ENCODE measurements at regions not wholly inside any gene's neighbourhood (a gene's known extent, or its start where the extent isn't known, plus 50 kb on each side); places are given as distances from the start of the nearest gene placed in this dataset.

DNA sequence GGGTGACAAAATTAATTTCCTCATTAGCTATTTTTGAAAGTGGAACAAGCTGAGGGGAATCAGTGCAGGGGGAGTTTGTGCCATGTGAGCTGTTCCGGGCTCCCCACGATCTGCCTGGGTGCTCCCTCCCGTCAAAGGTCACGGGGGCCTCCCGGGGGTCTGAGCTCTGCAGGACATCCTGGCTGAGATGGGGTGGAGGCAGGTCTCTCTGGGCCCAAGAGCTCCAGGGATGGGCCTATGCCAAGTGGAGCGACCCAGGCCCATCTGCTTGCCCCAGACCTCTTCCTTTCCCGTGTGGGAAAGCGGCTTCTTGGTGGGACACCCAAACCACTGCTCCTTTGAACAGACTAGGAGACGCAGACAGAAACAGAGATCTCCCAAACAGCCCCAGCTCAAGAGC, 143.3 kb upstream of the ID2 start (continued):
- TF ChIP-seq HOXB5 (CRISPR knock-in tag; IDR thresholded peaks at IDR 0.05) (no peak), HDAC2 (IDR thresholded peaks at IDR 0.05) (no peak), PHF8 (IDR thresholded peaks at IDR 0.05; ENCODE audit: borderline replicate concordance, low read depth) (no peak), ZSCAN20 (CRISPR knock-in tag; IDR thresholded peaks at IDR 0.05) (no peak)
- TF ChIP-seq, protein P1, sequence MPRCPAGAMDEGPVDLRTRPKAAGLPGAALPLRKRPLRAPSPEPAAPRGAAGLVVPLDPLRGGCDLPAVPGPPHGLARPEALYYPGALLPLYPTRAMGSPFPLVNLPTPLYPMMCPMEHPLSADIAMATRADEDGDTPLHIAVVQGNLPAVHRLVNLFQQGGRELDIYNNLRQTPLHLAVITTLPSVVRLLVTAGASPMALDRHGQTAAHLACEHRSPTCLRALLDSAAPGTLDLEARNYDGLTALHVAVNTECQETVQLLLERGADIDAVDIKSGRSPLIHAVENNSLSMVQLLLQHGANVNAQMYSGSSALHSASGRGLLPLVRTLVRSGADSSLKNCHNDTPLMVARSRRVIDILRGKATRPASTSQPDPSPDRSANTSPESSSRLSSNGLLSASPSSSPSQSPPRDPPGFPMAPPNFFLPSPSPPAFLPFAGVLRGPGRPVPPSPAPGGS (IDR thresholded peaks at IDR 0.05) = no peak

DNA sequence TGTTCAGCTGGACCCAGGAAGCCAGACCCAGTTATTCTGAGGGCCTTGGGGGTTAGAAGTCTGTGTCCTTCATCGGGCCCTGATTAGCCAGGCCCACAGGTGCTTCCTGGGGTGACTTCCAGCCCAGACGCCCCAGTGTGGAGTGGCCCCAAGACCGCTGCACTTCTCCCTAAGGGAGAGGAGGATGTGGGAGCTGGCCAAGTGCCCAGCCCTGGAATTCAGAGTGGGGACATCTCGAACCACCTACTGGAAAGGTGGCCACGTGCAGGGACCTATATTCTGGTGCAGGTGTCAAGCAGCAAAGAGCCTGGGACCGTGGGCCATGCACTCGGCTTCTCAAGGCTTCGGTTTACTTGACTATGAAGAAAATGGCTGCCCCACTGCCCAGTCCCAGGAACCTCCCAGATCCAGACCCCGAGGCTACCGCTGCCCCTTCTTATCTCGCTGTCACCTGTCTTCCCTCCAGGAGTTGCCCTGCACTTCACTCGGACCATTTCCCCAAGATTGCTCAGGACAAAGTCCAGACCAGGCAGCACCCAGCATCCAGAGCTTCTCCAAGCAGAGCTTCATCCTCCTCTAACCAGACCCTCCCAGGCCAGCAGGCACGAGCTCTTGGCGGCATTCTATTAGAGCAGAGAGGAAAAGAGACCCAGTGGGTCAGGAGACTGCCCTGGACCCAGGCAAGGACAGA, 142.8 kb upstream of the ID2 start:
- DNase-seq (ENCODE audit: low read depth in 1 of 2, low spot score in 1 of 2) (no peak), ATAC-seq (no peak), FAIRE-seq (no peak)
- 81% methylated on average over 11 of the region's 14 CpGs for WGBS (ENCODE audit: missing lambda C conversion rate)
- H3K4me2 ChIP-seq = no peak overlapping the region
- TF ChIP-seq MAFK (IDR thresholded peaks at IDR 0.05; ENCODE audit: partially characterized antibody) = no peak
- no peak for TF ChIP-seq ZNF302 (CRISPR knock-in tag; IDR thresholded peaks at IDR 0.05)
- TF ChIP-seq FOSB (CRISPR knock-in tag; IDR thresholded peaks at IDR 0.05) = no peak
- no peak for TF ChIP-seq TFCP2L1 (CRISPR knock-in tag; IDR thresholded peaks at IDR 0.05)
- TF ChIP-seq EHMT2 (IDR thresholded peaks at IDR 0.05; ENCODE audit: low read depth) = no peak
- TF ChIP-seq CBX2 (IDR thresholded peaks at IDR 0.05; ENCODE audit: borderline replicate concordance, low read depth) = no peak
- TF ChIP-seq, protein P2, sequence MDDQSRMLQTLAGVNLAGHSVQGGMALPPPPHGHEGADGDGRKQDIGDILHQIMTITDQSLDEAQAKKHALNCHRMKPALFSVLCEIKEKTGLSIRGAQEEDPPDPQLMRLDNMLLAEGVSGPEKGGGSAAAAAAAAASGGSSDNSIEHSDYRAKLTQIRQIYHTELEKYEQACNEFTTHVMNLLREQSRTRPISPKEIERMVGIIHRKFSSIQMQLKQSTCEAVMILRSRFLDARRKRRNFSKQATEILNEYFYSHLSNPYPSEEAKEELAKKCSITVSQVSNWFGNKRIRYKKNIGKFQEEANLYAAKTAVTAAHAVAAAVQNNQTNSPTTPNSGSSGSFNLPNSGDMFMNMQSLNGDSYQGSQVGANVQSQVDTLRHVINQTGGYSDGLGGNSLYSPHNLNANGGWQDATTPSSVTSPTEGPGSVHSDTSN (IDR thresholded peaks at IDR 0.05) = no peak
- no peak for TF ChIP-seq HOXA7 (CRISPR knock-in tag; IDR thresholded peaks at IDR 0.05)
- H3K4me3 ChIP-seq = no peak overlapping the region
- ChIA-PET CTCF (interaction anchor here (0.6 kb wide), 1 partner anchor 24 kb away, joined by 3 read pairs; no protein-coding TSS in a partner anchor), POLR2A (no interaction called here)
- no peaks in the 10 kb centered on the region for H3K4me1 ChIP-seq
- no peaks in the 10 kb centered on the region for H3K9me3 ChIP-seq
- peak overlapping the region in 1 of 2 experiments; percentile 15; a peak in 1 of 6 replicates for H3K27ac ChIP-seq

DNA sequence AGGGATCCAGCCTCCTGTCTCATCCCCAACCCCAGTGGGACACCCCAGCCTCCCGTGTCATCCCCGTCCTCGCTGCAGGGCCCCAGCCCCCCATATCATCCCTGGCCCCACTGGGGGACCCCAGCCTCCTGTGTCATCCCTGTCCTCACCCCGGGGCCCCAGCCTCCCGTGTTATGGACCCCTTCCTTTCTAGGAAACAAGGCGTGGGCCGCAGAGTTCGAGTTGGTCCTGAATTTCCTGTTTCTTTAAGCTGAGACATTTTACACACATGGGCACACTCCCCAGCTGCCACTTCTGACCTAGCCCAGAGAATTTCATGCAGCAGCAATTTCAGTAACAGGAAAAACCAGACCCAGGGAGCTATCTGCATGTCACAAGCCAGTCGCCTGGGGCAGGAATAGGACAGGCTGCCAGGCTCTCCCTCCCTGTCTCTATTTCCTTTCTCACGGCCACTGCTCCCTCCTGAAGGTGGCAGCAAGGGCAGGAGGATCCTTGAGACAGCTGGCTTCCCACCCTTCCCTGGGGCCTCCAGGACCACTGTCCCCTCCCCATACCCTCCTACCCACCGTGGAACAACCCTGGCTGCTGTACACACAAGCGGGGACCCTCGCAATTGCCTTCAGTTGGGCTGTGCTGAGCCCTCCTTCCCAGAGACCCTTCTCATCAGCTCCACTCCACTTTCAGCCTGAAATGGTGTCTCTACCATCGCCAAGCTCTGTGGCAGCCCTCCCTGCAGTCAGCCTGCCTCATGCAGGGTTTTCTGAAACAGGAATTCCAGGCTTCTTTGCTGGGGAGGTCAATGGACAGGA, 141.9 kb upstream of the ID2 start:
- no peak for DNase-seq (ENCODE audit: low read depth in 1 of 2, low spot score in 1 of 2)
- Histone ChIP-seq H3K9me3 (no peaks in the 10 kb centered on the region), H3K4me2 (no peak overlapping the region), H3K4me3 (no peak overlapping the region), H3K4me1 (peaks cover 4% of the 10 kb centered on the region; the same call in 2 of the 3 replicates), H3K27ac (peak overlapping the region; percentile 15 to 20; a peak in 2 of 6 replicates)
- 65% methylated on average over 10 of the region's 14 CpGs for WGBS (ENCODE audit: missing lambda C conversion rate)
- TF ChIP-seq, protein P3, sequence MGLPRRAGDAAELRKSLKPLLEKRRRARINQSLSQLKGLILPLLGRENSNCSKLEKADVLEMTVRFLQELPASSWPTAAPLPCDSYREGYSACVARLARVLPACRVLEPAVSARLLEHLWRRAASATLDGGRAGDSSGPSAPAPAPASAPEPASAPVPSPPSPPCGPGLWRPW (IDR thresholded peaks at IDR 0.05) = no peak
- TF ChIP-seq RAD21 (conservative IDR thresholded peaks at IDR 0.05 in 1 of 2, IDR thresholded peaks at IDR 0.05 in 1 of 2) = 0 out of 5 replicates have a peak, but pooled peaks of 1 of the 2 experiments have one; percentile 25
- CTCF ChIA-PET = interaction anchor here (0.5 to 1.3 kb wide), 4 partner anchors 10 to 405 kb away, joined by 3 to 4 read pairs (median 3); no protein-coding TSS in a partner anchor
- POLR2A ChIA-PET = no interaction called here
- no peak for FAIRE-seq
- ATAC-seq = peak in 1 of 2 experiments; percentile 43; a peak in 2 of 6 replicates

DNA sequence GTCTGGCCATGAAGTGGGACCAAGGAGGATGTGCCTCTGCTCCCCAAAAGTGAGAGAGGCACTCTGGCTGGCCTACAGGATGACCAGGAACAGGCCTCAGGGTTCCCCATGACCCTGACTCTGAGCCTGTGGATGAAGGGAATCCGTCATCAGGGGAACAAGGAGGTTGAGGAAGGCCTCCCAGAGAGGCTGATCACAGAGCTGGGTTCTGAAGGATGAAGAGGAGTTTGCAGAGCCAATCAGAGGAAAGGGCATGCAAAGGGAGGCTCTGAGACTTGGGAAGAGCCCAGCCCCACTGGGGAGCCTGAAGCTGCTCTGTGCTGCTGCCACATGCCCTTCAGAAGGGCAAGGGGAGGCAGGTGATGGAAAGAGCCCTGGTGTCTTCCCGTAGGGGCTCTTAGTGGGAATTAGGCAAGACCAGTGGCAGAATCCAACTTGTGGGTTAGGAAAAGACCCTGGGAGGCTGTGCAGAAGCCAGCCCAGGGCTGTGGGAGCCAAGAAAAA, 141.3 kb upstream of the ID2 start:
- Histone ChIP-seq H3K27ac (peak overlapping the region in 1 of 2 experiments; percentile 15; a peak in 1 of 6 replicates), H3K4me1 (peaks cover 7% of the 10 kb centered on the region; the same call in 2 of the 3 replicates), H3K4me2 (no peak overlapping the region), H3K4me3 (no peak overlapping the region), H3K9me3 (no peaks in the 10 kb centered on the region)
- WGBS (ENCODE audit: missing lambda C conversion rate) = 87% methylated on average over 2 of the region's 2 CpGs
- ChIA-PET CTCF (interaction anchor here (0.5 to 1.3 kb wide), 3 partner anchors 9 to 159 kb away, joined by 3 to 4 read pairs (median 3); no protein-coding TSS in a partner anchor), POLR2A (no interaction called here)
- FAIRE-seq (no peak), DNase-seq (ENCODE audit: low read depth in 1 of 2, low spot score in 1 of 2) (no peak), ATAC-seq (no peak)
- TF ChIP-seq, protein P4, sequence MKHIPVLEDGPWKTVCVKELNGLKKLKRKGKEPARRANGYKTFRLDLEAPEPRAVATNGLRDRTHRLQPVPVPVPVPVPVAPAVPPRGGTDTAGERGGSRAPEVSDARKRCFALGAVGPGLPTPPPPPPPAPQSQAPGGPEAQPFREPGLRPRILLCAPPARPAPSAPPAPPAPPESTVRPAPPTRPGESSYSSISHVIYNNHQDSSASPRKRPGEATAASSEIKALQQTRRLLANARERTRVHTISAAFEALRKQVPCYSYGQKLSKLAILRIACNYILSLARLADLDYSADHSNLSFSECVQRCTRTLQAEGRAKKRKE (CRISPR knock-in tag; IDR thresholded peaks at IDR 0.05; ENCODE audit: low read depth) = no peak
- no peak for TF ChIP-seq RARB (CRISPR knock-in tag; IDR thresholded peaks at IDR 0.05)
- TF ChIP-seq, protein P5, sequence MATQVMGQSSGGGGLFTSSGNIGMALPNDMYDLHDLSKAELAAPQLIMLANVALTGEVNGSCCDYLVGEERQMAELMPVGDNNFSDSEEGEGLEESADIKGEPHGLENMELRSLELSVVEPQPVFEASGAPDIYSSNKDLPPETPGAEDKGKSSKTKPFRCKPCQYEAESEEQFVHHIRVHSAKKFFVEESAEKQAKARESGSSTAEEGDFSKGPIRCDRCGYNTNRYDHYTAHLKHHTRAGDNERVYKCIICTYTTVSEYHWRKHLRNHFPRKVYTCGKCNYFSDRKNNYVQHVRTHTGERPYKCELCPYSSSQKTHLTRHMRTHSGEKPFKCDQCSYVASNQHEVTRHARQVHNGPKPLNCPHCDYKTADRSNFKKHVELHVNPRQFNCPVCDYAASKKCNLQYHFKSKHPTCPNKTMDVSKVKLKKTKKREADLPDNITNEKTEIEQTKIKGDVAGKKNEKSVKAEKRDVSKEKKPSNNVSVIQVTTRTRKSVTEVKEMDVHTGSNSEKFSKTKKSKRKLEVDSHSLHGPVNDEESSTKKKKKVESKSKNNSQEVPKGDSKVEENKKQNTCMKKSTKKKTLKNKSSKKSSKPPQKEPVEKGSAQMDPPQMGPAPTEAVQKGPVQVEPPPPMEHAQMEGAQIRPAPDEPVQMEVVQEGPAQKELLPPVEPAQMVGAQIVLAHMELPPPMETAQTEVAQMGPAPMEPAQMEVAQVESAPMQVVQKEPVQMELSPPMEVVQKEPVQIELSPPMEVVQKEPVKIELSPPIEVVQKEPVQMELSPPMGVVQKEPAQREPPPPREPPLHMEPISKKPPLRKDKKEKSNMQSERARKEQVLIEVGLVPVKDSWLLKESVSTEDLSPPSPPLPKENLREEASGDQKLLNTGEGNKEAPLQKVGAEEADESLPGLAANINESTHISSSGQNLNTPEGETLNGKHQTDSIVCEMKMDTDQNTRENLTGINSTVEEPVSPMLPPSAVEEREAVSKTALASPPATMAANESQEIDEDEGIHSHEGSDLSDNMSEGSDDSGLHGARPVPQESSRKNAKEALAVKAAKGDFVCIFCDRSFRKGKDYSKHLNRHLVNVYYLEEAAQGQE (IDR thresholded peaks at IDR 0.05) = no peak
- TF ChIP-seq MAFK (IDR thresholded peaks at IDR 0.05; ENCODE audit: partially characterized antibody) = no peak
- no peak for TF ChIP-seq RAD21 (conservative IDR thresholded peaks at IDR 0.05 in 1 of 2, IDR thresholded peaks at IDR 0.05 in 1 of 2)
- no peak for TF ChIP-seq HOXA7 (CRISPR knock-in tag; IDR thresholded peaks at IDR 0.05)
- no peak for TF ChIP-seq RNF2 (IDR thresholded peaks at IDR 0.05; ENCODE audit: borderline replicate concordance, low read depth)
- TF ChIP-seq, protein P6, sequence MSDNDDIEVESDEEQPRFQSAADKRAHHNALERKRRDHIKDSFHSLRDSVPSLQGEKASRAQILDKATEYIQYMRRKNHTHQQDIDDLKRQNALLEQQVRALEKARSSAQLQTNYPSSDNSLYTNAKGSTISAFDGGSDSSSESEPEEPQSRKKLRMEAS (IDR thresholded peaks at IDR 0.05) = no peak
- no peak for TF ChIP-seq POLR2AphosphoS2 (conservative IDR thresholded peaks at IDR 0.05; ENCODE audit: low read length)
